PC-9 (cell line): ENCODE measurements at regions not wholly inside any gene's neighbourhood (a gene's known extent, or its start where the extent isn't known, plus 50 kb on each side); places are given as distances from the start of the nearest gene placed in this dataset.
"Not testable (repeated sequence)": the region's sequence is repeated elsewhere in the genome, so short reads cannot be mapped to it uniquely, and the experiment has no call there.

Source experiments
- BruUV-seq: library from RNA; stranded (reverse); fragments of 400-500 nt; replicated peaks from 2 replicates; lab custom pipeline; 2021; lab: Mats Ljungman, UMichigan
- CTCF ChIA-PET: fragments of 300-600 bp; sonication (Branson Sonifier 250); formaldehyde crosslinking; loops from one replicate; lab custom pipeline; 2022; ENCODE audit warnings: antibody characterized with exemption; lab: Charles Lee
- POLR2A ChIA-PET: fragments of 300-600 bp; sonication (Branson Sonifier 250); formaldehyde crosslinking; loops from one replicate; lab custom pipeline; 2022; ENCODE audit warnings: antibody characterized with exemption; ENCODE audit not compliant: unreplicated experiment; lab: Charles Lee
- DNase-seq, 2 experiments: peaks; one replicate each; pipeline versions ENCODE4 v3.0.0 to v3.0.0-alpha.2; 2015 to 2022; ENCODE audit warnings: mixed read lengths in 1 of 2
- H2AFZ ChIP-seq: fragments of 200-600 bp; sonication (generic); 2 replicates; pipeline ENCODE4 v1.8.1; 2017; ENCODE audit warnings: antibody characterized with exemption
- H3F3A ChIP-seq: fragments of 200-600 bp; sonication (generic); 2 replicates; pipeline ENCODE4 v1.8.1; 2017; ENCODE audit warnings: antibody characterized with exemption, mild to moderate bottlenecking, low read depth; ENCODE audit not compliant: insufficient read depth
- H3K27ac ChIP-seq: fragments of 200-600 bp; sonication (generic); 2 replicates; pipeline ENCODE4 v1.6.1; 2016; ENCODE audit warnings: mixed run types
- H3K27me3 ChIP-seq: fragments of 200-600 bp; sonication (generic); 2 replicates; pipeline ENCODE4 v1.6.1; 2016; ENCODE audit warnings: low read depth, mixed run types; ENCODE audit not compliant: insufficient read depth
- H3K36me3 ChIP-seq: fragments of 200-600 bp; sonication (generic); 2 replicates; pipeline ENCODE4 v1.6.1; 2016; ENCODE audit warnings: low read depth, mixed run types
- H3K4me1 ChIP-seq: fragments of 200-600 bp; sonication (generic); replicated peaks from 2 replicates; pipeline ENCODE4 v1.6.1; 2016; ENCODE audit warnings: mixed run types; ENCODE audit not compliant: insufficient read depth
- H3K4me2 ChIP-seq: fragments of 200-600 bp; sonication (generic); 2 replicates; pipeline ENCODE4 v1.6.1; 2017; ENCODE audit warnings: mixed run types
- H3K4me3 ChIP-seq: fragments of 200-600 bp; sonication (generic); 2 replicates; pipeline ENCODE4 v1.6.1; 2016; ENCODE audit warnings: mixed run types
- H3K79me2 ChIP-seq: fragments of 200-600 bp; sonication (generic); 2 replicates; pipeline ENCODE4 v1.6.1; 2017; ENCODE audit warnings: low read depth, mixed run types
- H3K9me2 ChIP-seq: fragments of 200-600 bp; sonication (generic); 2 replicates; pipeline ENCODE4 v1.8.1; 2017; ENCODE audit warnings: mild to moderate bottlenecking; ENCODE audit not compliant: insufficient read depth
- H3K9me3 ChIP-seq: fragments of 200-600 bp; sonication (generic); 2 replicates; pipeline ENCODE4 v1.8.1; 2016; ENCODE audit warnings: low read depth; ENCODE audit not compliant: insufficient read depth
- H4K20me1 ChIP-seq: fragments of 200-600 bp; sonication (generic); 2 replicates; pipeline ENCODE4 v1.8.1; 2017; ENCODE audit not compliant: insufficient read depth
- CTCF ChIP-seq: fragments of 200-600 bp; sonication (generic); conservative IDR thresholded peaks from 2 replicates; pipeline ENCODE4 v1.6.1; 2017; ENCODE audit warnings: mixed run types, antibody characterized with exemption, mild to moderate bottlenecking, moderate library complexity
- EZH2 ChIP-seq: fragments of 200-600 bp; sonication (generic); IDR thresholded peaks from 2 replicates; pipeline ENCODE4 v1.8.0; 2017; ENCODE audit warnings: antibody characterized with exemption, low read depth
- intact Hi-C: fragments of 100-400 bp; cut with micrococcal nuclease; formaldehyde crosslinking; loops from one replicate; pipeline ENCODE4 v1.10.0; 2022; ENCODE audit not compliant: unreplicated experiment

GRCh38 chr18:34947711-34948125 is 93.5 kb upstream of the MAPRE2 start:
- Histone ChIP-seq H3K9me3 (no peaks in the 10 kb centered on the region), H4K20me1 (no peaks in the 10 kb centered on the region), H3K4me2 (peak overlapping the region; percentile 34; the same call in 1 of the 2 replicates), H3K4me3 (no peak overlapping the region), H3K4me1 (peaks cover 11% of the 10 kb centered on the region), H3K27ac (peak overlapping the region; percentile 64), H3K27me3 (no peaks in the 10 kb centered on the region), H3K79me2 (no peaks in the 10 kb centered on the region), H3K9me2 (no peaks in the 10 kb centered on the region), H3K36me3 (no peaks in the 10 kb centered on the region), H3F3A (peaks cover 3% of the 10 kb centered on the region; the same call in 1 of the 2 replicates), H2AFZ (0 out of 2 replicates have a peak overlapping the region, but pooled peaks have one; percentile 1)
- CTCF ChIA-PET = no interaction called here
- intact Hi-C loops = no loop called here
- peak in 1 of 2 experiments; percentile 46 for DNase-seq
- POLR2A ChIA-PET = no interaction called here
- BruUV-seq = no TSS peak
- TF ChIP-seq CTCF (no peak), EZH2 (no peak)

- H3K4me3 ChIP-seq = no peak overlapping the region
- no peak for DNase-seq
- peaks cover 11% of the 10 kb centered on the region for H3K4me1 ChIP-seq
- no peaks in the 10 kb centered on the region for H3K79me2 ChIP-seq
- BruUV-seq = no TSS peak
- H3K27ac ChIP-seq = no peak overlapping the region
- TF ChIP-seq EZH2 = no peak
- no peak for TF ChIP-seq CTCF
- intact Hi-C loops = no loop called here
- no peak overlapping the region for H3K4me2 ChIP-seq
- no peaks in the 10 kb centered on the region for H4K20me1 ChIP-seq
- peaks cover 3% of the 10 kb centered on the region; the same call in 1 of the 2 replicates for H3F3A ChIP-seq
- H3K9me3 ChIP-seq = no peaks in the 10 kb centered on the region
- H3K9me2 ChIP-seq = no peaks in the 10 kb centered on the region
- no peaks in the 10 kb centered on the region for H3K36me3 ChIP-seq
- H3K27me3 ChIP-seq = no peaks in the 10 kb centered on the region
- no peak overlapping the region for H2AFZ ChIP-seq
- POLR2A ChIA-PET = no interaction called here
- CTCF ChIA-PET = no interaction called here
Measured at GRCh38 chr18:34951625-34952379, 89.4 kb upstream of the MAPRE2 start.

GRCh38 chr18:34953212-34953611 is 88.0 kb upstream of the MAPRE2 start:
- H3K4me1 ChIP-seq = 0 out of 2 replicates have a peak, but pooled peaks cover under 1% of the 10 kb centered on the region
- no peak overlapping the region for H3K4me2 ChIP-seq
- H3K79me2 ChIP-seq = no peaks in the 10 kb centered on the region
- H3F3A ChIP-seq = peaks cover 3% of the 10 kb centered on the region; the same call in 1 of the 2 replicates
- H3K4me3 ChIP-seq = no peak overlapping the region
- no peaks in the 10 kb centered on the region for H3K27me3 ChIP-seq
- no peaks in the 10 kb centered on the region for H3K9me2 ChIP-seq
- H2AFZ ChIP-seq = no peak overlapping the region
- intact Hi-C loops = no loop called here
- H3K27ac ChIP-seq = no peak overlapping the region
- H3K9me3 ChIP-seq = no peaks in the 10 kb centered on the region
- DNase-seq = no peak
- ChIA-PET POLR2A (no interaction called here), CTCF (no interaction called here)
- no TSS peak for BruUV-seq
- H3K36me3 ChIP-seq = no peaks in the 10 kb centered on the region
- no peak for TF ChIP-seq CTCF
- TF ChIP-seq EZH2 = no peak
- H4K20me1 ChIP-seq = no peaks in the 10 kb centered on the region

DNA sequence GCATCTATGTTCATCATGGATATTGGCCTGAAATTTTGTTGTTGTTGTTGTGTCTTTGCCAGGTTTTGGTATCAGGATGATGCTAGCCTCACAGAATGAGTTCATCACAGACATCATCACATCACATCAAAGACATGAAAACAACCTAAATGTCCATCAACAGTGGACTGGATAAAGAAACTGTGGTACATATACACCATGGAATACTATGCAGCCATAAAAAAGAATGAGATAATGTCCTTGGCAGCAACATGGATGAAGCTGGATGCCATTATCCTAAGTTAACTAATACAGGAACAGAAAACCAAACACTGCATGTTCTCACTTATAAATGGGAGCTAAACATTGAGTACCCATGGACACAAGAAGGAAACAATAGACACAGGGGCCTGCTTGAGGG is 85.7 kb upstream of the MAPRE2 start:
- H3K4me1 ChIP-seq, H3K4me2 ChIP-seq, H3K79me2 ChIP-seq, H2AFZ ChIP-seq, intact Hi-C loops, H3K4me3 ChIP-seq, H3F3A ChIP-seq, H3K36me3 ChIP-seq, CTCF ChIA-PET, H4K20me1 ChIP-seq, H3K9me3 ChIP-seq, BruUV-seq, H3K9me2 ChIP-seq, DNase-seq, H3K27me3 ChIP-seq, H3K27ac ChIP-seq: not testable (repeated sequence)
- POLR2A ChIA-PET = interaction anchor here (0.5 kb wide), 1 partner anchor 1111 kb away, joined by 4 read pairs; no protein-coding TSS in a partner anchor
